ENCODE measurements at regions not wholly inside any gene's neighbourhood (a gene's known extent, or its start where the extent isn't known, plus 50 kb on each side); places are given as distances from the start of the nearest gene placed in this dataset.
"Not testable (repeated sequence)": the region's sequence is repeated elsewhere in the genome, so short reads cannot be mapped to it uniquely, and the experiment has no call there.

DNA sequence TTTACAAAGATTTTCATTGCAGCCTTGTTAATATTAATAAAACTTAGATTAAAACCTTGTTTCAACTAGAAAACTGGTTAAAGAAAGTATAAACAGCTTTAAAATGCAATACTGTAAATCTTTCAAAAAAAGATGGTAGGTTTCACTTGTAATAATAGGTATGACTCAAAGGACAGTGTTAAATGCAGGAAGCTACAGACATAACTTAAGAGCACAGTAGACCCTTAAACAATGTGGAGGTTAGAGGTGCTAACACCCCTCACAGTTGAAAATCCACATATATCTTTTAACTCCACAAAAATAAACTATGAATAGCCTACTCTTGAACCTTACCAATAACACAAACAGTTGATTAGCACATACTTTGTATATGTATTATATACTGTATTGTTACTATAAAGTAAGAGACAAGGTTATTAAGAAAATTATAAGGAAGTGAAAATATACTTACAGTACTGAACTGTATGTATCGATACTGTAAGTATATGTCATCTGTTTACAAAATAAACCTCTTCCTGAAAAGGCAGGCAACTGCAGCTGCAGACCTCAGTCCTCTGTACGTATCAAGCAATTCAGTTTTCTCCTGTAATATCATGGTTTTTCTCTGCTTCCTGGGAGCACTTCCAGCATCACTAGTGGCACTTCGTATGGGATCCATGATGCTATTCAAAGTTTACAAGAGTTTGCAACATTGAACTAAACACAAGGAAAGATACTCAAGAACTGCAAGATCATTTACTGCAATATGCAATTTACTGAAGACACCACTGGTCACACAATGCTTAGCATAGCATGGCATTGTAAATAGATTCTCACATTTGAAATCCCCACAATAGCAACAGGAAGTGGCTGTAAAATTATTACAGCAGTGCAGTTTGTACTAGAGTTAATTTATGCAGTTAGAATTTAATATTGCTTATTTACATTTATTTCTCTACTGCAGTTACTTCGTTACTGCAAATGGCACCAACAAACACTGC lies 610.5 kb upstream of the LRRTM4 start:
- no peak for DNase-seq (ENCODE audit: low spot score)

DNA sequence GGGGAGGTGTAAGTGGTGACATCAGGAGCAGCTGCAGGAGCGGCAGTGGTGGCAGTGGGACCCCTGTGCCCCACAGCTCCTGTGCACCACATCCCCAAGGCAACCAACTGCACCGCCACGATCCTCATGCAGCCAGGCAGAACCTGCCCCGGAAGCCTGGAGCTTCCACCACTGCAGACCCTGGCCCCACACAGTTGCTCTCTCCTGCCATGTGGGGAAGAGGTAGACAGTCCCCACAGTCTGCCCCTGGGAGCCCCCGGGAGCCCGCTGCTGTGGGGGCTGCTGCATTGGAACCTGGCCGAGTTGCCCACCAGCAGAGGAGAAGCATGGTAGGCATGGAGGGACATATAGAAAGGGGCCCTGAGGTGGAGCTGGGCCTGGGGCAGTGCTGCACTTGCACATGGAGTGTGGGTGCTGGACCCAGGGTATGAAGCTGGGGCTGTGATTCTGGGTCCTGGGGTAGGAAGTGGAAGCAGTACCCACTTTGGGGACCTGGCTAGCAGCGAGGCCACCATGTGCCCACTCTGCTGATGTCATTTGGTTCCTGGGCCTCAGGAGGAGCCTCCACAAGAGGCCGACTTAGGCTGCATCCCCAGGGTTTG lies 623.3 kb upstream of the LRRTM4 start:
- no peak for DNase-seq (ENCODE audit: low spot score)

DNA sequence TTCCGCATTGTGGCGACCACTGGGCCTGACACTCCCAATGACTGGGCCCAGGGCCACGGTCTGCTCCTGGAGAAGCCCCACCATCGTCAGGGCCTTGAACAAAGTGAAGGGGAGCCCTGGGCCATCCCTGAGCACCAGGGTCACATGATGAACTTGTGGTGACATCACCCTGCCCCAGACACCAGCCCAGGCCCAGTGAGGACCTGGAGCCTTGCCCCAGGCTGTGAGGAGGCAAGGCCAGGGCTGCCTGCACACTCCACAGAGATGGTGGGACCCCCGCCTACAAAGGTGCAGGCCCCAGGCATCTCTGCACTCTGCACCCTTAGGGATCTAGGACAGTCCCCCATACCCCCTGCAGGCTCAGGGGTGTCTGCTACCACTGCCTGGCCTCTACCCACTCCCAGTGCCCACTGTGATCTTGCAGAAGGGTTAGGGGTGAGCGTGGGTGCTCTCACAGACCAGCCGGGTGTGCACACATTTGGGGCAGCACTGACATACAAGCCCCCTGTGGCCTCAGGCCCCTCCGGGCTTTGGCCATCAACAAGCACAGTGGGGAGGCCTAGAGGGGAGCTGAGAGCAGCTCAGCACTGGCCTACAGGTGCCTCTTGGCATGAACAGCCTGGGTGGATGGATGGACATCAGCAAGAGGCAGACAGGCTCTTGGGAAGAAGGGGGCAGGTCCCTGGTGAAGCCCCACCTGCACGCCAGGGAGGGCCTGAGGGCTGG lies 624.0 kb upstream of the LRRTM4 start:
- DNase-seq (ENCODE audit: low spot score) = no peak

DNA sequence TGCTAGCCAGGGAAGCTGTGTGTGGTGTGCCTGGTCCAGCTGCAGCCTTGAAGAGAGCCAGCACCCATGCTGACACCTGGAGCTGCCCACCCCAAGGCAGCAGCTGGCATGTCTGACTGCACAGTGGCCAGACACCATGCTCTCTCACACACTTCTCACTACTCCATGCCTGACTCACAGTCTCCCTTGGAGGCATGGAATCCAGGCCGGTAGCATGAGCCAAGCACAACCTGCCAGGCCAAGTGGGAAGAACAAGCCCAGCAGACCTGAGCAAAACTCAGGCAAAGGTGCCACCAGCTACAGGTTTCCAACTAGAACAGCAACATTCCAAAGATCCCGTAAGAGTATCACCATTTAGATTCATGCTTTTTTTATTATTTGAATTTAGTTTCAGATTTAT lies 625.3 kb upstream of the LRRTM4 start:
- no peak for DNase-seq (ENCODE audit: low spot score)

DNA sequence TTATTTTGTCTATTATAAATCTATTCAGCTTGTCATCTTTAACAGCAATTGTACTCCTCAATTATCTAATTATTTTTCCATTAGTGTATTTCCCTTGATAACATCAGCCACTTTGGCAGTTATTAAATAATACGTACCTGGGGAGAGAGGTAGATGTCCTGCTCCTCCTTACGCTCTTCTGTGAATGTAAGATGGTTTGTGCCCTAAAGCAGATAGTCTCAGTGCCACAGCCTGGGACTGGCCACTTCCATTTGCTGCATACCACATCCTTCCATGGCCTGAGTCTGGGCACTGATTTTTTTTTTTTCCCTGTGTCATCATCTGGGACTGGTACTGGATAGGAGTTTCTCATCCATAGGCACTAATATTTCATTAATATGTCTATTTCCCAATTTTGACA lies 632.4 kb upstream of the LRRTM4 start:
- DNase-seq (ENCODE audit: low spot score) = no peak

DNA sequence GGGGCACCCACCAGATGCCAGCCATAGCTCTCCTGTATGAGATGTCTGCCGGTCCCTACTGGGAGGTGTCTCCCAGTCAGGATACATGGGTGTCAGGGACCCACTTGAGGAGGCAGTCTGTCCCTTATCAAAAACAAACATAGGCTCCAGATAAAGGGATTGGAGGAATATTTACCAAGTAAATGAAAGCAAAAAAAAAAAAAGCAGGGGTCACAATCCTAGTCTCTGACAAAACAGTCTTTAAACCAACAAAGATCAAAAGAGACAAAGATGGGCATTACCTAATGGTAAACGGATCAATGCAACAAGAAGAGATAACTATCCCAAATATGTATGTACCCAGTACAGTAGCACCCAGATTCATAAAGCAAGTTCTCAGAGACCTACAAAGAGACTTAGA lies 640.0 kb upstream of the LRRTM4 start:
- no peak for DNase-seq (ENCODE audit: low spot score)

DNA sequence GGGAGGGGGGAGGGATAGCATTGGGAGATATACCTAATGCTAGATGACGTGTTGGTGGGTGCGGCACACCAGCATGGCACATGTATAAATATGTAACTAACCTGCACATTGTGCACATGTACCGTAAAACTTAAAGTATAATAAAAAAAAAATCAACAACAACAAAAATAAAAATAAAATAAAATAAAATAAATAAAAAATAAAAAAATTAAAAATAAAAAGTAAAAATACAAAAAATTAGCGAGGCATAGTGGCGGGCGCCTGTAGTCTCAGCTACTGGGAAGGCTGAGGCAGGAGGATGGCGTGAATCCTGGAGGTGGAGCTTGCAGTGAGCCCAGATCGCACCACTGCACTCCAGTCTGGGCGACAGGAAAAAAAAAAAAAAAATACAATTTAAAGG lies 650.0 kb upstream of the LRRTM4 start:
- DNase-seq (ENCODE audit: low spot score) = not testable (repeated sequence)

DNA sequence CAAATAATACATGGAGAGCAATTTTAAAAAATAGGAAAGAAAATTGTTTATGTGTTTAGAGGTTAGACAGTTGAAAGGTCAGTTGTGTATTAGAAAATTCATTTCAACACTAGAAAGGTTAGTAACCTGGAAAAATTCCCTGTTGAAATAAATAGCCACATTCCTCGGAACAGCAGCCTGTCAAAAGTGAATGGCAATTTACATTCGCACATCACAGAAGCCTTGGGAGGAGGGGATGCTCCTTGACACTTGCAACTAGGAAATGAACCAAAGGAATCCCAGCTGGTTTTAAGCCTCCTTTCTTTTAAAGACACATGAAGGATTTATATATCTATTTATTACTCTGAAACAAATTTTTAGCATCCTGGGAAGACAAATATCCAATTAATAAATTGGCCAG lies 653.5 kb upstream of the LRRTM4 start:
- no peak for DNase-seq (ENCODE audit: low spot score)

DNA sequence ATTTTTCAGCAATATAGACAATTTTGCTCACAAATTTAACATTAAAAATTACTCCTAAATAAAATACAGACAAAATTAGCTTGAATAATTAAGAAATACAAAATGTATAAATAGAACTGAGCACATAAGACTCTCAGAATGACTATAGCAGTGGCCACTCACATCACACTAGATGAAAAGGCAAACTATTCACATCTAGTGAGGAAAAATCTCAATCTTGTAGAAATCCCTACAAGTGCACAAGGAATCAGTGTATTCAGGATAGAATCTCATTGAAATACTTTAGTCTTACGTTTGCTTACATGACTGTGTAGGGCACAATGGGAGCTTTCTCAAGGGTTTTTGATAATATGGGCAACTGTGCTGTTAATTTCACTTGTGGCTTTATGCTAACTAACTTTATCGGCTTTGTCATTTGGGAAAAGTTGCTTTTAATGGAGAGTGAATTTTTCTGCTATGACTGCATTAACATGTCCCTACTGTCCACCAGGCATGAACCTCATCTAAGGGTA lies 678.9 kb upstream of the LRRTM4 start:
- DNase-seq (ENCODE audit: low spot score) = no peak

DNA sequence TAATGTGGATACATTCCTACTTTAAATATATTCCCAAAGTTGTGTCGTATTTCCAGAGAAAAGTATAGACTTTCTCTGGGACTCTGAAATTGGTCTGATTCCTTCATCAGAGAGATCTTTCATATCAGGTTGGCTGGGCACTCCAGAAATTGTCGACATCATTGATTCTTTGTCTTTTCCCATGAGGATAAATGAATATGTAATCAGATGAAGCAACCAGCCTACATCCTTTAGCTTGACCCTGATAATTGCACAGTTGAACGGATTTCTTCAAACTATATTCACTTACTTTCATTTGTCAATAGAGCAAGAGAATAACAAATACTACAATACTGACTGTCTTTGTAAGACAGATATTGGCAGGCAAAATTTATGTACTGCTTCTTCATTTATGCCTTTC lies 680.2 kb upstream of the LRRTM4 start:
- DNase-seq (ENCODE audit: low spot score) = no peak

DNA sequence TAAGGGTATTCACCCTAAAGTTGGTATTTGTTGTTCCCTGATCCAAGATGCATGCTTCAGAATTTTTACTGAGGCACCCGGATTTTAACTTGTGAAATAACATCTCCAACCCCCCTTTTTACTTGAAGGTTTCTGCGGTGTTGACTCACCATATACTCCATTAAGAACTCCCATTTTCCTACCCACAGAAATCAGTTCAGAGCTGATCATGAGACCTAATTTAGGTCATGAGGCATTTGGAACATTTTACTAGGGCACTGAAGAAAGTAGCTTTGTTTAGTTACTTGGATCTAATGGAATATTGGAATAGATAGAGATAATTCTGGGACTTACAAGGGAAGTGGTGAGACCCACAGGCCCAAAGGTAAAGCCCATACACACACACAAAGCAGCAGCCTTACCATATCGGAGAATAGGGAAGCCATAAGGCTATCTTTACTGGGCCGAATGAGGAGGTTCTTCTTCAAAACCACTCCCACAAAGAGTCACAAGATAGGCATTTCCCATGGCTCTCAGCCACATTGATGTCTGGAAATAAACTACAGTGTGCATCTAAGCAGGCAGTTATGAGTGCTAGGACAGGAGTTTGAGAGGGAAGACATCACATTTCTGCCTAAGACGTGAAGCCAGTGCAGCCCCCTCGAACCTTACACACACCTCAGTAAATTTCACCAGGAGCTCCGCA lies 681.0 kb upstream of the LRRTM4 start:
- no peak for DNase-seq (ENCODE audit: low spot score)

DNA sequence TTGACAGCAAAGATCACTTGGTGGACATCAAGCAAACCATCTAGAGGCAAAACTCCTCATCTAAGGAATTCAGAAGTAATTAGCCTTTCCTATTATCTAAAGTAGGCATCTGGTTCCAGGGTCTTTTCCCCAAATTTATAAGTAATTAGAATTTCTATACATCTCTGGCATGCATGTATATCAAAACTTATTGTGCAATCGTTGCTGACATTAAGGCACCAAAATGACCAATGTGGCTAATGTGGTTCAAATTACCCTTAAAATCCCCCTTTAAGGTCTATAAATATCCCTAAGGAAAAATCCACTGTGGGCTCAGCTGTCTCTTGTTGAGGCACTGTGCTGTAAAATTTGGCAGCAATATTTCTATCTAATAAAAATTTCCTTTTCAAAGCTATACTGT lies 695.9 kb upstream of the LRRTM4 start:
- DNase-seq (ENCODE audit: low spot score) = no peak

DNA sequence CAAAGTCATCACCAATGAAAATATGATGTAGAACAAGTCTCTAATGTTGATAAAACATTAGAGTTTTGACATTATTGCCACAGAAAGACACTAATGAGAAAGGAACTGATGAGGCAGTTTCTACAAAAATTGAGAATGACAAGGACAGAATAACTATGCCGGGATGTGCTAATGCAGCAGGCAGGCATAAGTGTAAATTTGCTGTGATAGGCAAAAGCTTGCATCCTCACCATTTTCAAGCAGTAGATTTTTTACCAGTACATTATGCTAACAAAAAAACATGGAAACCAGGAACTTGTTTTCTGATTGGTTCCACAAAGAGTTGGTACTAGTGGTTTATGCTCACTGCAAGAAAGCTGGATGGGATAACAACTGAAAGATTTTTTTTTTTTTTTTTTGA lies 715.5 kb upstream of the LRRTM4 start:
- DNase-seq (ENCODE audit: low spot score) = no peak

DNA sequence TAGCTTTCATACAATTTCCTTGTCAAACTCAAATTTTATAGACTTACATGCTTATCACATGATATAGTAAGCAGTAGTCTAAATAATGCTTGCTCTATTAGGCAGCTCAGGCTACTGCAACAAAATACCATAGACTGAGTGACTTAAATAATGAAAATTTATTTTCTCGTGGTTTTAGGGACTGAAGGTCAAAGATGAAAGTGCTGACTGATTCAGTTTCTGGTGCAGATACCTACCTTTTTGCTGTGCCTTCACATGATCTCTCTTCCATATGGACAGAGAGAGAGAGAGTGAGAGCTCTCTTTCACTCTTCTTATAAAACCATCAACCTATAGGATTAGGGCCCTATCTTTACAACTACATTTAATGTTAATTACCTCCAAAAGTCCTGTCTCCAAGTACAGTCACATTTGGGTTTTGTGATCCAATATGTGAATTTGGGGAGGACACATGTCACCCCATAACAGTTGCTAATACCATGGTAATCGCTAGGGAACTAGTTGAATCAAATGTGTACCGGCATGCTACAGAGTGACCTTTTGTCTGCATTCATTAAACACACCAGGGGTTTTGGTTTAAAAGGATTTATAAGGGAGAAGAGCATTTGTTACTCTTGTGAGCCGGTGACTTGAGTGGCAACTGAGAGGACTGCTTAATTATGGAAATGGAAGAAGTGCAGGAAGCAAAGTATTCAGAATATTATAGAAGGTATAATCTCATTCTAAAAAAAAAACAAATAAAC lies 723.4 kb upstream of the LRRTM4 start:
- no peak for DNase-seq (ENCODE audit: low spot score)

DNA sequence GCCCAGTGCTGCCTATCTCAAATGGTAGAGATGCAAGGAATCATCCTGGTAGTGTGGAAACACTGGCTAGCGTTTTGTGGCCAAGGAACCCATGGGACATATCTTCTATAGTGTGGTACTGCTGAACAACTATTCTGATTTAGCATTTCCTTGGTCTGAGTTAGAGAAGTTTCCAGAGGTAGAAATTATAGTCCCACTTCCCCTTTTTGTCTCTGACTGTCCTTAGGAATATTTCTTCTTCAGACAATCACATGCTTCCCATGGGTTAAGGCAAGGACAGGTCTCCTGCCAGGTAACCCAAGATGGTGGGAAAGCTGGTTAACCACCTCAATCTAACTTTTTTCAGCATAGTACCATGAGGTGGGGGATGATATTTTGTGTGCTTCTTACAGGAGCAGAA lies 729.5 kb upstream of the LRRTM4 start:
- no peak for DNase-seq (ENCODE audit: low spot score)

DNA sequence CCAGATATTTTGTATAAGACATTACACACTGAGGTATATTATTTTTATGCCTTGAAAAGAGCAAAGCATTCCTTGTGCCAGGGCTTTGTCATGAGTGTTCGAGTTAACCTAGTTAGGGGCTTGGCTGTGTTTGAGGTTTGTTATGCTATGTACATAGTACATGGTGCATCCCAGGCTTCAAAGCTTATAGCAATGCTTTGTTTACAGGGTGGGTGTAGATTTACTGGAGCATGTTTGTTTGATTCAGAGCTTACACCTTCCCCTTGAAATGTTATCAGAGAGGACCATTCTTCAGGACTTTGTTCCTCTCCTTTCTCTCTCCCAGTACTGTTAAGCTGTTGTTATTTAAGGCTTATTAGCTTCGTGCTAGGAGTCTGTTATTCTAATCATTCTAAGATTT lies 738.7 kb upstream of the LRRTM4 start:
- no peak for DNase-seq (ENCODE audit: low spot score)

DNA sequence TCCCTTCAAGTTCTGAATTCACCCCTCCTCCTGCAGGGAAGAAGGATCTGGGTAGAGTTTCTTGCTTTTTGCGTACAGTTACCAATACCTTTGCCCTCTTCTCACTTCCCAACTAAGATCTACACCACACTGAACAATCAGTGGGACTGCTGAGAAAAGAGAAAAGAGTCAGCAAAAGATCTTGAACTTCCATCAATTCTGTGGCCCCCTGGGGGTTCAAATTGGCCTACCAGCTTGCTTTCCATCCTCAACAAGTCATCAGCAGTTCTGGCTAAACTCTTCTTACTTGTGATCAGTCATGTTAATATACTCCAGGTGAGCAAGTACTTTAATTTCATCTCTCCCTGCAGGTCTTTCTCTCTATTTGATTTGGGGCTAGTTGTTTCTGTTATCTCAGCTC lies 739.3 kb upstream of the LRRTM4 start:
- no peak for DNase-seq (ENCODE audit: low spot score)

DNA sequence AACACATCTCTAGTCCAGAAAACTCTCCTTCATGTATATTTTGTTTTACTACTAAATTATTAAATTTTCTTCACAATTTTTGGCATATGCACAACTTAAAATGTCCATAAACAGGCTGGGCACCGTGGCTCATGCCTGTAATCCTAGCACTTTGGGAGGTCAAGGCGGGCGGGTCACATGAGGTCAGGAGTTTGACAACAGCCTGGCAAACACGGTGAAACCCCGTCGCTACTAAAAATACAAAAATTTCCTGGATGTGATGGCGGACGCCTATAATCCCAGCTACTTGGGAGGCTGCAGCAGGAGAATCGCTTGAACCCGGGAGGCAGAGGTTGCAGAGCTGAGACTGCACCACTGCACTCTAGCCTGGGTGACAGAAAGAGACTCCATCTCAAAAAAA lies 739.9 kb upstream of the LRRTM4 start:
- not testable (repeated sequence) for DNase-seq (ENCODE audit: low spot score)

DNA sequence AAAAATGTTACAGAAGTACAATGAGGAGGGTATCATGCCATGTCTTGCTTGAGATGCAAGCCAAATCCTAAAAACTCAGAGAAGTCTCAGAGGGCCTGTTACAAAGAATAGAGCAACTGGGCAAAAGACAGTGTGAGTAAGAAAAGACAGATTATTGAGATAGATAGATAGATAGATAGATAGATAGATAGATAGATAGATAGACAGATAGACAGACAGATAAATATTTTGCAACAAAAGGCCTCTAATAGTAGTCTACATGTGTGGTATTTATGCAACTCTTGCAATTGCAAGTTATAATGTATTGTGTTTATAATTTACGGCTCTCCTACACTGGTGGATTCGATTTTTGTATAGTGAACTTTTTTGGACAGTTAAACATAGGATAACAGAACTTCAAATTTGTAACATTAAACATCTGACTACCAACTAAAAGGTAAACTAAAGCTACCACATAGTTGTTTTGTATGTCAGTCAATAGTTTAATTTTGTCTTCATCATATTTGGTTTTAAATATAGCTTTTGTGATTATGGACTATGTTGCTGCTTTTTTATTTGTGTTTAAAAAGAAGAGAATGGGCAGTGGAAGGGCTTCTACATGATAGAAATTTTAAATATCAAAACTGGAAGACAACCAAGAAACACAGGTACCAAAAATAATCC lies 740.7 kb upstream of the LRRTM4 start:
- no peak for DNase-seq (ENCODE audit: low spot score)

DNA sequence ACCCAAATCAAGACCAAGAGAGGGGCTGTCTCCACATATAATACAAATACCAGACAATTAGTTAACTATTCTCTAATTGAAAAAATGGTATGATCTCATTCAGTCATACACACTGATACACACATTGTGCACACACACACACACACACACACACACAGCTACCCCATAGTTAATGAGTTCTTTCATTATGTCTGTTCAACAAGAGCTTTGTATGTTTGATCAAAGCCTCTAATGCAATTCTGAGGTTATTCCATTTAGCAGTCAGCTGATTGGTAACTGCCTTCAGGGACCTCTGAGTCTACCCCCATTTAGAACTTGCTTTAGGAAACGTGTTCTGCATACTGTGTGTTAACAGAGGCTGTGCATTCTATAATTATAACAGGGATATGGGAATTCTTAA lies 741.4 kb upstream of the LRRTM4 start:
- no peak for DNase-seq (ENCODE audit: low spot score)

Measured in SK-N-DZ (cell line).